ENCODE measurements at regions not wholly inside any gene's neighbourhood (a gene's known extent, or its start where the extent isn't known, plus 50 kb on each side); places are given as distances from the start of the nearest gene placed in this dataset.
"Not testable (repeated sequence)": the region's sequence is repeated elsewhere in the genome, so short reads cannot be mapped to it uniquely, and the experiment has no call there.

- no peak for DNase-seq (ENCODE audit: low spot score)
Measured at GRCh38 chr6:74181471-74181870, 485.5 kb downstream of the CD109 start.

GRCh38 chr6:74177506-74177905 lies 481.5 kb downstream of the CD109 start:
- no peak for DNase-seq (ENCODE audit: low spot score)

- DNase-seq (ENCODE audit: low spot score): not testable (repeated sequence)
Measured at GRCh38 chr6:74170550-74170949, 474.5 kb downstream of the CD109 start.

GRCh38 chr6:74170118-74170517 lies 474.1 kb downstream of the CD109 start:
- DNase-seq (ENCODE audit: low spot score): no peak

- no peak for DNase-seq (ENCODE audit: low spot score)
Measured at GRCh38 chr6:74167976-74168375, 472.0 kb downstream of the CD109 start.

GRCh38 chr6:74167511-74167910 lies 471.5 kb downstream of the CD109 start:
- DNase-seq (ENCODE audit: low spot score): no peak

GRCh38 chr6:74166849-74167248 lies 470.8 kb downstream of the CD109 start:
- no peak for DNase-seq (ENCODE audit: low spot score)

GRCh38 chr6:74161380-74161779 lies 465.4 kb downstream of the CD109 start:
- DNase-seq (ENCODE audit: low spot score): no peak

GRCh38 chr6:74152096-74152675 lies 456.2 kb downstream of the CD109 start:
- no peak for DNase-seq (ENCODE audit: low spot score)

- no peak for DNase-seq (ENCODE audit: low spot score)
Measured at GRCh38 chr6:74145931-74146330, 449.9 kb downstream of the CD109 start.

- peak; percentile 43 for DNase-seq (ENCODE audit: low spot score)
Measured at GRCh38 chr6:74137911-74138310, 441.9 kb downstream of the CD109 start.

GRCh38 chr6:74134327-74134726 lies 438.3 kb downstream of the CD109 start:
- no peak for DNase-seq (ENCODE audit: low spot score)

- DNase-seq (ENCODE audit: low spot score): no peak
Measured at GRCh38 chr6:74133073-74133472, 437.1 kb downstream of the CD109 start.

GRCh38 chr6:74130641-74131040 lies 434.6 kb downstream of the CD109 start:
- DNase-seq (ENCODE audit: low spot score): no peak

GRCh38 chr6:74128536-74128935 lies 432.5 kb downstream of the CD109 start:
- no peak for DNase-seq (ENCODE audit: low spot score)

- DNase-seq (ENCODE audit: low spot score): no peak
Measured at GRCh38 chr6:74117113-74117512, 421.1 kb downstream of the CD109 start.

- DNase-seq (ENCODE audit: low spot score): no peak
Measured at GRCh38 chr6:74115674-74116073, 419.7 kb downstream of the CD109 start.

- DNase-seq (ENCODE audit: low spot score): no peak
Measured at GRCh38 chr6:74114428-74114827, 418.4 kb downstream of the CD109 start.

- no peak for DNase-seq (ENCODE audit: low spot score)
Measured at GRCh38 chr6:74113901-74114300, 417.9 kb downstream of the CD109 start.

- no peak for DNase-seq (ENCODE audit: low spot score)
Measured at GRCh38 chr6:74103417-74103816, 407.4 kb downstream of the CD109 start.

GRCh38 chr6:74100719-74101287 lies 404.8 kb downstream of the CD109 start:
- no peak for DNase-seq (ENCODE audit: low spot score)

GRCh38 chr6:74096329-74096728 lies 400.3 kb downstream of the CD109 start:
- no peak for DNase-seq (ENCODE audit: low spot score)

- DNase-seq (ENCODE audit: low spot score): no peak
Measured at GRCh38 chr6:74093361-74093760, 397.4 kb downstream of the CD109 start.

GRCh38 chr6:74091794-74092157 lies 395.8 kb downstream of the CD109 start:
- no peak for DNase-seq (ENCODE audit: low spot score)
